H1 (cell line): ENCODE measurements at regions not wholly inside any gene's neighbourhood (a gene's known extent, or its start where the extent isn't known, plus 50 kb on each side); places are given as distances from the start of the nearest gene placed in this dataset.

Experiments used
- CTCF ChIA-PET: fragments of 300-600 bp; sonication (Branson Sonifier 250); formaldehyde crosslinking; loops from one replicate; lab custom pipeline; 2021; ENCODE audit not compliant: partially characterized antibody; lab: Charles Lee
- POLR2A ChIA-PET: fragments of 300-600 bp; sonication (Branson Sonifier 250); formaldehyde crosslinking; loops from one replicate; lab custom pipeline; 2021; ENCODE audit warnings: inconsistent platforms; ENCODE audit not compliant: partially characterized antibody; lab: Charles Lee
- DNase-seq, 2 experiments: peaks; one replicate each; pipeline versions ENCODE4 v3.0.0 to v3.0.0-alpha.2; 2010 to 2022; ENCODE audit warnings: low spot score in 2 of 2, low read depth in 1 of 2, mixed read lengths in 1 of 2
- FAIRE-seq: peaks from 2 replicates; lab custom pipeline; 2011; peaks lifted over from hg19 to GRCh38; lab: Jason Lieb, UNC
- H2AFZ ChIP-seq: 2 replicates; pipeline ENCODE4 v1.8.1; 2012; ENCODE audit warnings: low read length, inconsistent platforms
- H2AK5ac ChIP-seq: 2 replicates; pipeline ENCODE4 v1.6.1; 2013; ENCODE audit warnings: low read depth, low read length
- H2BK120ac ChIP-seq: replicated peaks from 2 replicates; pipeline ENCODE3; 2013; ENCODE audit warnings: low read depth, low read length, inconsistent platforms
- H2BK12ac ChIP-seq: 2 replicates; pipeline ENCODE4 v1.6.1; 2013; ENCODE audit warnings: low read depth, low read length
- H2BK15ac ChIP-seq: 2 replicates; pipeline ENCODE4 v1.6.1; 2013; ENCODE audit warnings: low read length
- H2BK20ac ChIP-seq: 2 replicates; pipeline ENCODE4 v1.6.1; 2013; ENCODE audit warnings: low read length
- H2BK5ac ChIP-seq: 2 replicates; pipeline ENCODE4 v1.6.1; 2013; ENCODE audit warnings: low read depth, low read length
- H3K14ac ChIP-seq: 2 replicates; pipeline ENCODE4 v1.6.1; 2013; ENCODE audit warnings: inconsistent platforms; ENCODE audit not compliant: insufficient read length
- H3K18ac ChIP-seq: 2 replicates; pipeline ENCODE4 v1.6.1; 2013; ENCODE audit warnings: low read length; ENCODE audit errors: extremely low read depth
- H3K23ac ChIP-seq: 2 replicates; pipeline ENCODE4 v1.6.1; 2013; ENCODE audit warnings: inconsistent platforms; ENCODE audit not compliant: insufficient read length
- H3K23me2 ChIP-seq: 2 replicates; pipeline ENCODE4 v1.6.1; 2013; ENCODE audit warnings: low read depth, low read length
- H3K27ac ChIP-seq: 2 replicates; pipeline ENCODE4 v1.6.1; 2011; ENCODE audit warnings: low read depth, low read length, inconsistent platforms
- H3K27me3 ChIP-seq, 4 experiments: replicated peaks in 1 of 4; 1 replicate in 1 of 4; 2 replicates in 3 of 4; pipeline versions ENCODE4 v1.6.1 to v1.8.1; 2011 to 2013; ENCODE audit warnings: low read length in 3 of 4, mild to moderate bottlenecking in 3 of 4, inconsistent platforms in 2 of 4, mixed read lengths in 2 of 4, moderate library complexity in 1 of 4; ENCODE audit not compliant: control insufficient read depth in 3 of 4, insufficient read depth in 3 of 4; ENCODE audit errors: extremely low read depth in 1 of 4
- H3K36me3 ChIP-seq, 4 experiments: 2 replicates each; pipeline versions ENCODE4 v1.6.1 to v1.8.1; 2011 to 2013; ENCODE audit warnings: mild to moderate bottlenecking in 4 of 4, low read length in 3 of 4, moderate library complexity in 2 of 4, control low read depth in 1 of 4, inconsistent platforms in 1 of 4; ENCODE audit not compliant: insufficient read depth in 4 of 4, control insufficient read depth in 2 of 4
- H3K4ac ChIP-seq: replicated peaks from 2 replicates; pipeline ENCODE3; 2013; ENCODE audit warnings: low read length, low read depth, mixed read lengths, inconsistent platforms; ENCODE audit not compliant: insufficient read length
- H3K4me1 ChIP-seq, 4 experiments: replicated peaks in 1 of 4; 1 replicate in 1 of 4; 2 replicates in 3 of 4; pipeline versions ENCODE4 v1.6.1 to v1.8.1; 2011 to 2013; ENCODE audit warnings: low read length in 3 of 4, inconsistent platforms in 2 of 4, mixed read lengths in 1 of 4; ENCODE audit not compliant: insufficient read depth in 4 of 4, control insufficient read depth in 3 of 4
- H3K4me2 ChIP-seq, 2 experiments: 2 replicates each; pipeline versions ENCODE4 v1.6.1 to v1.8.1; 2011 to 2013; ENCODE audit warnings: low read depth in 2 of 2, low read length in 2 of 2, control low read depth in 1 of 2, inconsistent platforms in 1 of 2, mild to moderate bottlenecking in 1 of 2; ENCODE audit not compliant: insufficient read depth in 1 of 2
- H3K4me3 ChIP-seq, 4 experiments: fragments of 200-600, 300-600 bp in 1 of 4; sonication (generic), shearing (Covaris generic), sonication (Bioruptor Twin) in 1 of 4; 2 replicates each; pipeline versions ENCODE4 v1.5.1 to v1.8.1; 2011 to 2016; ENCODE audit warnings: low read length in 4 of 4, low read depth in 3 of 4, control low read depth in 2 of 4, inconsistent platforms in 2 of 4, mild to moderate bottlenecking in 2 of 4, mixed read lengths in 1 of 4, moderate library complexity in 1 of 4; ENCODE audit not compliant: insufficient read depth in 2 of 4; ENCODE audit errors: extremely low read depth in 1 of 4
- H3K56ac ChIP-seq: replicated peaks from 2 replicates; pipeline ENCODE3; 2013; ENCODE audit warnings: low read depth, mild to moderate bottlenecking, mixed read lengths, low read length, inconsistent platforms; ENCODE audit not compliant: insufficient read length
- H3K79me1 ChIP-seq: 2 replicates; pipeline ENCODE4 v1.6.1; 2013; ENCODE audit warnings: low read depth, low read length, control low read depth
- H3K79me2 ChIP-seq, 2 experiments: 2 replicates each; pipeline versions ENCODE4 v1.6.1 to v1.8.1; 2012 to 2013; ENCODE audit warnings: low read length in 2 of 2, mild to moderate bottlenecking in 2 of 2, inconsistent platforms in 1 of 2; ENCODE audit not compliant: insufficient read depth in 2 of 2, control insufficient read depth in 1 of 2
- H3K9ac ChIP-seq, 4 experiments: replicated peaks in 1 of 4; 1 replicate in 1 of 4; 2 replicates in 3 of 4; pipeline versions ENCODE4 v1.6.1 to v1.8.1; 2011 to 2013; ENCODE audit warnings: low read depth in 3 of 4, low read length in 3 of 4, control low read depth in 2 of 4, mild to moderate bottlenecking in 2 of 4, moderate library complexity in 2 of 4, inconsistent platforms in 1 of 4; ENCODE audit errors: extremely low read depth in 1 of 4
- H3K9me3 ChIP-seq, 2 experiments: 2 replicates each; pipeline versions ENCODE4 v1.6.1 to v1.8.1; 2012 to 2013; ENCODE audit warnings: mild to moderate bottlenecking in 2 of 2, moderate library complexity in 2 of 2, control low read depth in 1 of 2, inconsistent platforms in 1 of 2, low read depth in 1 of 2, low read length in 1 of 2, mixed read lengths in 1 of 2; ENCODE audit not compliant: insufficient read depth in 2 of 2
- H4K20me1 ChIP-seq, 2 experiments: replicated peaks in 1 of 2; 2 replicates each; pipeline versions ENCODE3 to v1.8.1; 2011 to 2013; ENCODE audit warnings: inconsistent platforms in 2 of 2, low read length in 2 of 2, mild to moderate bottlenecking in 1 of 2; ENCODE audit not compliant: insufficient read depth in 2 of 2, control insufficient read depth in 1 of 2
- H4K5ac ChIP-seq: 2 replicates; pipeline ENCODE4 v1.6.1; 2013; ENCODE audit warnings: low read length, low read depth, mixed read lengths, inconsistent platforms; ENCODE audit not compliant: insufficient read length
- H4K8ac ChIP-seq: 2 replicates; pipeline ENCODE4 v1.8.0; 2013; ENCODE audit warnings: mild to moderate bottlenecking, moderate library complexity, low read length, inconsistent platforms; ENCODE audit not compliant: insufficient read depth; ENCODE audit errors: extremely low read depth
- H4K91ac ChIP-seq: replicated peaks from 2 replicates; pipeline ENCODE3; 2013; ENCODE audit warnings: low read length, mixed read lengths, inconsistent platforms; ENCODE audit not compliant: insufficient read length
- HDAC2 ChIP-seq, 2 experiments: fragments of 300-600 bp in 1 of 2; sonication (generic) in 1 of 2; IDR thresholded peaks; 2 replicates each; pipeline ENCODE4 v1.6.1; 2011 to 2012; ENCODE audit warnings: low read depth in 2 of 2, low read length in 2 of 2, mild to moderate bottlenecking in 2 of 2, moderate library complexity in 2 of 2, borderline replicate concordance in 1 of 2, inconsistent platforms in 1 of 2
- JUND ChIP-seq: IDR thresholded peaks from 2 replicates; pipeline ENCODE4 v1.6.1; 2011; ENCODE audit warnings: mild to moderate bottlenecking, improper control_type of control experiment, low read length
- WGBS, 2 experiments: shearing (Covaris generic) in 1 of 2; methylation state at CpG; one replicate each; pipeline versions ENCODE4 v1.1.6 to v1.1.7; 2013 to 2015; ENCODE audit warnings: low lambda C conversion rate in 2 of 2, mixed read lengths in 2 of 2, inconsistent platforms in 1 of 2, low coverage in 1 of 2, missing lambda C conversion rate in 1 of 2; ENCODE audit not compliant: insufficient replicate concordance in 2 of 2, insufficient coverage in 1 of 2, insufficient read length in 1 of 2; ENCODE audit errors: extremely low coverage in 1 of 2, missing lambda C conversion rate in 1 of 2; 5-methylcytosine and 5-hydroxymethylcytosine counted together

- Histone ChIP-seq H3K14ac (no peak overlapping the region), H2BK20ac (no peak overlapping the region), H3K4me2 (no peak overlapping the region), H4K5ac (no peak overlapping the region), H3K4me3 (no peak overlapping the region), H3K36me3 (no peaks in the 10 kb centered on the region), H3K23ac (no peak overlapping the region), H3K79me1 (peaks cover 5% of the 10 kb centered on the region; the same call in 1 of the 2 replicates), H3K79me2 (no peaks in the 10 kb centered on the region), H4K8ac (no peak overlapping the region), H3K9ac (no peak overlapping the region), H3K56ac (no peak overlapping the region), H2BK12ac (no peak overlapping the region), H3K18ac (no peak overlapping the region), H3K23me2 (no peaks in the 10 kb centered on the region), H3K4ac (no peak overlapping the region), H4K91ac (no peak overlapping the region), H2AK5ac (no peak overlapping the region), H2AFZ (no peak overlapping the region), H2BK120ac (no peak overlapping the region), H3K27ac (no peak overlapping the region), H3K4me1 (peaks cover 0 to 3% (median 0%) of the 10 kb centered on the region in 4 experiments; a peak in 1 of 7 replicates), H2BK5ac (no peak overlapping the region), H2BK15ac (no peak overlapping the region), H4K20me1 (no peaks in the 10 kb centered on the region), H3K9me3 (no peaks in the 10 kb centered on the region), H3K27me3 (no peaks in the 10 kb centered on the region)
- POLR2A ChIA-PET: no interaction called here
- 83% methylated on average over 10 of the region's 10 CpGs; no CpG with 5 or more reads in 1 of the 2 experiments for WGBS, 2 experiments
- TF ChIP-seq JUND (no peak), HDAC2 (IDR thresholded peaks at IDR 0.05; ENCODE audit: borderline replicate concordance in 1 of 2, low read depth in 2 of 2, low read length in 2 of 2) (no peak)
- FAIRE-seq (no peak), DNase-seq (no peak)
- CTCF ChIA-PET: interaction anchor here (0.5 kb wide), 1 partner anchor 13 kb away, joined by 3 read pairs; no protein-coding TSS in a partner anchor
Measured at GRCh38 chr13:99062593-99062992, 84.7 kb upstream of the DOCK9 start.
